ENCODE measurements at regions not wholly inside any gene's neighbourhood (a gene's known extent, or its start where the extent isn't known, plus 50 kb on each side); places are given as distances from the start of the nearest gene placed in this dataset.

- Histone ChIP-seq H3K4me3 (no peak overlapping the region), H3K9me3 (no peaks in the 10 kb centered on the region), H3K27ac (no peak overlapping the region), H3K4me2 (no peak overlapping the region), H3K4me1 (no peaks in the 10 kb centered on the region)
- WGBS (ENCODE audit: missing lambda C conversion rate) = 85% methylated on average over 1 of the region's 1 CpG
- TF ChIP-seq CTCF (IDR thresholded peaks at IDR 0.05) = no peak
- TF ChIP-seq NPAS2 (CRISPR knock-in tag; IDR thresholded peaks at IDR 0.05; ENCODE audit: borderline replicate concordance) = no peak
- TF ChIP-seq BHLHE40 (IDR thresholded peaks at IDR 0.05; ENCODE audit: low read depth, low read length) = no peak
- TF ChIP-seq NFE2L2 (conservative IDR thresholded peaks at IDR 0.05; ENCODE audit: low read length) = no peak
- TF ChIP-seq RAD21 (conservative IDR thresholded peaks at IDR 0.05 in 1 of 2, IDR thresholded peaks at IDR 0.05 in 1 of 2) = no peak
- TF ChIP-seq POLR2AphosphoS2 (conservative IDR thresholded peaks at IDR 0.05; ENCODE audit: low read length) = no peak
- no peak for TF ChIP-seq RARB (CRISPR knock-in tag; IDR thresholded peaks at IDR 0.05)
- TF ChIP-seq HOXB13 (CRISPR knock-in tag; IDR thresholded peaks at IDR 0.05; ENCODE audit: low read depth) = no peak
- no peak for TF ChIP-seq POLR2A (IDR thresholded peaks at IDR 0.05; ENCODE audit: low read length)
- no peak for TF ChIP-seq PBX3 (IDR thresholded peaks at IDR 0.05)
- TF ChIP-seq SREBF2 (IDR thresholded peaks at IDR 0.05) = no peak
- no peak for TF ChIP-seq USF2 (IDR thresholded peaks at IDR 0.05)
- TF ChIP-seq, protein P1, sequence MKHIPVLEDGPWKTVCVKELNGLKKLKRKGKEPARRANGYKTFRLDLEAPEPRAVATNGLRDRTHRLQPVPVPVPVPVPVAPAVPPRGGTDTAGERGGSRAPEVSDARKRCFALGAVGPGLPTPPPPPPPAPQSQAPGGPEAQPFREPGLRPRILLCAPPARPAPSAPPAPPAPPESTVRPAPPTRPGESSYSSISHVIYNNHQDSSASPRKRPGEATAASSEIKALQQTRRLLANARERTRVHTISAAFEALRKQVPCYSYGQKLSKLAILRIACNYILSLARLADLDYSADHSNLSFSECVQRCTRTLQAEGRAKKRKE (CRISPR knock-in tag; IDR thresholded peaks at IDR 0.05; ENCODE audit: low read depth) = no peak
- no peak for TF ChIP-seq CHD4 (IDR thresholded peaks at IDR 0.05; ENCODE audit: borderline replicate concordance)
- no peak for FAIRE-seq
- DNase-seq (ENCODE audit: low read depth in 1 of 2, low spot score in 1 of 2) = no peak
- POLR2A ChIA-PET = no interaction called here
- ATAC-seq = no peak
- CTCF ChIA-PET = interaction anchor here (0.6 to 1.1 kb wide), 2 partner anchors 30 to 658 kb away, joined by 3 read pairs; no protein-coding TSS in a partner anchor
Measured at GRCh38 chr7:121449735-121450240, 53.7 kb upstream of the FAM3C start.

- DNase-seq (ENCODE audit: low read depth in 1 of 2, low spot score in 1 of 2) (no peak), FAIRE-seq (no peak), ATAC-seq (peak in 1 of 2 experiments; percentile 38; a peak in 1 of 6 replicates)
- POLR2A ChIA-PET = no interaction called here
- TF ChIP-seq HOXB5 (CRISPR knock-in tag; IDR thresholded peaks at IDR 0.05) (no peak), PHF8 (IDR thresholded peaks at IDR 0.05; ENCODE audit: borderline replicate concordance, low read depth) (no peak), CTCF (IDR thresholded peaks at IDR 0.05) (no peak), GATA3 (IDR thresholded peaks at IDR 0.05; ENCODE audit: borderline replicate concordance) (no peak), JUN (IDR thresholded peaks at IDR 0.05) (no peak), RAD21 (conservative IDR thresholded peaks at IDR 0.05 in 1 of 2, IDR thresholded peaks at IDR 0.05 in 1 of 2) (no peak), FOSB (CRISPR knock-in tag; IDR thresholded peaks at IDR 0.05) (no peak), E2F6 (IDR thresholded peaks at IDR 0.05; ENCODE audit: borderline replicate concordance, low read depth) (no peak)
- CTCF ChIA-PET = interaction anchor here (0.6 to 1.2 kb wide), 2 partner anchors 30 to 83 kb away, joined by 3 to 4 read pairs; no protein-coding TSS in a partner anchor
- no peak overlapping the region for H3K4me3 ChIP-seq
- no peak overlapping the region for H3K27ac ChIP-seq
- H3K4me2 ChIP-seq = no peak overlapping the region
- WGBS (ENCODE audit: missing lambda C conversion rate) = 51% methylated on average over 3 of the region's 3 CpGs
- H3K4me1 ChIP-seq = no peaks in the 10 kb centered on the region
- no peaks in the 10 kb centered on the region for H3K9me3 ChIP-seq
Measured at GRCh38 chr7:121449329-121449728, 53.2 kb upstream of the FAM3C start.
